Lower leg skin (tissue), 4 donors: ENCODE measurements at regions not wholly inside any gene's neighbourhood (a gene's known extent, or its start where the extent isn't known, plus 50 kb on each side); places are given as distances from the start of the nearest gene placed in this dataset.
"Not testable (repeated sequence)": the region's sequence is repeated elsewhere in the genome, so short reads cannot be mapped to it uniquely, and the experiment has no call there.

Experiments
- DNase-seq, 2 donors: peaks; one replicate each; pipeline ENCODE4 v3.0.0-alpha.2; 2019; ENCODE audit warnings: low spot score in 2 of 2
- H3K4me3 ChIP-seq: fragments of 200-600 bp; sonication (generic); 2 replicates; pipeline ENCODE4 v1.5.1; 2017; ENCODE audit warnings: mild to moderate bottlenecking, low read depth; ENCODE audit not compliant: poor library complexity, severe bottlenecking
- POLR2A ChIP-seq, 2 donors: fragments of 450-650 bp; IDR thresholded peaks; one replicate each; pipeline ENCODE4 v1.6.1; 2016 to 2017; ENCODE audit warnings: antibody characterized with exemption in 2 of 2, mild to moderate bottlenecking in 1 of 2, moderate library complexity in 1 of 2
- WGBS, 2 donors: methylation state at CpG; one replicate each; pipeline ENCODE4 v1.1.5; 2018; 5-methylcytosine and 5-hydroxymethylcytosine counted together
- intact Hi-C: fragments of 100-400 bp; cut with DNase I; formaldehyde crosslinking; loops from one replicate; pipeline ENCODE4 v1.15.0; 2023; ENCODE audit warnings: low total_unique reads
- TF ChIP-seq, protein P1 (sequence below), 3 donors: fragments of 450-650 bp; IDR thresholded peaks; one replicate each; pipeline ENCODE4 v1.5.1; 2016; ENCODE audit warnings: antibody characterized with exemption in 3 of 3, mild to moderate bottlenecking in 3 of 3, moderate library complexity in 2 of 3

DNA sequence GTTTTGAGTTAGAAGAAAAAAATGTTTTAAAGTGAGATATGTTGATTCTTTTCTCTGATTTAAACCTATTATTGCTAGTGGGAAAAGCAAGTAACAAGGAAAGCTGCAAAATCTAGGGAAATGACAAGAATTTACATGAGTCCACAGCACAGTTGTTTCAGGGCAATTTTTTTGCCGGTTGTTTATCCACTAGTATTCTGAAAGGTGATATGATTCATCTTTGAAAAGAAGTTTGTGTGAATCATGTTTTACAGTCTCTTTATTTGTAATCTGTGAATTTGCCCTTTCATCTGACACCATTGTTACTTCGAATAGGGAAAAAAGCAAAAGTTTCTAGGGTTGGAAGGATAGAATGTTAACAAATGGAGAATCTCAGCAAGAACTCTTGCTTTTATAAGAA lies 894.7 kb downstream of the OTOL1 start:
- DNase-seq = no peak
- 65 to 69% methylated on average over 2 of the region's 2 CpGs for WGBS, 2 donors
- intact Hi-C loops = no loop called here
- no peak overlapping the region for H3K4me3 ChIP-seq
- no peak for TF ChIP-seq POLR2A (IDR thresholded peaks at IDR 0.05)
- TF ChIP-seq, protein P1, sequence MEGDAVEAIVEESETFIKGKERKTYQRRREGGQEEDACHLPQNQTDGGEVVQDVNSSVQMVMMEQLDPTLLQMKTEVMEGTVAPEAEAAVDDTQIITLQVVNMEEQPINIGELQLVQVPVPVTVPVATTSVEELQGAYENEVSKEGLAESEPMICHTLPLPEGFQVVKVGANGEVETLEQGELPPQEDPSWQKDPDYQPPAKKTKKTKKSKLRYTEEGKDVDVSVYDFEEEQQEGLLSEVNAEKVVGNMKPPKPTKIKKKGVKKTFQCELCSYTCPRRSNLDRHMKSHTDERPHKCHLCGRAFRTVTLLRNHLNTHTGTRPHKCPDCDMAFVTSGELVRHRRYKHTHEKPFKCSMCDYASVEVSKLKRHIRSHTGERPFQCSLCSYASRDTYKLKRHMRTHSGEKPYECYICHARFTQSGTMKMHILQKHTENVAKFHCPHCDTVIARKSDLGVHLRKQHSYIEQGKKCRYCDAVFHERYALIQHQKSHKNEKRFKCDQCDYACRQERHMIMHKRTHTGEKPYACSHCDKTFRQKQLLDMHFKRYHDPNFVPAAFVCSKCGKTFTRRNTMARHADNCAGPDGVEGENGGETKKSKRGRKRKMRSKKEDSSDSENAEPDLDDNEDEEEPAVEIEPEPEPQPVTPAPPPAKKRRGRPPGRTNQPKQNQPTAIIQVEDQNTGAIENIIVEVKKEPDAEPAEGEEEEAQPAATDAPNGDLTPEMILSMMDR (IDR thresholded peaks at IDR 0.05) = no peak

DNA sequence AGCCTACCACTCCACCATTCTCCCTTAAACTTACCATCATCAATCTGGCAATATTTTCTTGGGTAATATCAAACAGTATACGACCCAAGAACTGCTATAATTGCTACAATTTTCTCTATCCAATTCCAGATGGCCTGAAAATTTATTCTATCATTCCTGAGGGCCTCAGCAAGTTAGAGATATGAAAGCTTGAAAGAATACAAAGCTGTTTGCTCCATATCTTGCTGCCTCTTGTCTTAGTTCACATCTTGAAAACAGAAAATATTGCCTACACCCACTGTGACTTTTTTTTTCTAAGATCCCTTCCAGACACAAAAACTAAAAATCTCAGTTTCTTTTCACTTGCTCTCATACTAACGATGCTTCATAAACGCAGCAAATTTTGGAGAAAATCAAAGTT lies 898.9 kb downstream of the OTOL1 start:
- 65 to 77% methylated on average over 3 of the region's 3 CpGs for WGBS, 2 donors
- intact Hi-C loops = no loop called here
- no peak for TF ChIP-seq POLR2A (IDR thresholded peaks at IDR 0.05)
- TF ChIP-seq, protein P1 (IDR thresholded peaks at IDR 0.05) = no peak
- no peak overlapping the region for H3K4me3 ChIP-seq
- no peak for DNase-seq

DNA sequence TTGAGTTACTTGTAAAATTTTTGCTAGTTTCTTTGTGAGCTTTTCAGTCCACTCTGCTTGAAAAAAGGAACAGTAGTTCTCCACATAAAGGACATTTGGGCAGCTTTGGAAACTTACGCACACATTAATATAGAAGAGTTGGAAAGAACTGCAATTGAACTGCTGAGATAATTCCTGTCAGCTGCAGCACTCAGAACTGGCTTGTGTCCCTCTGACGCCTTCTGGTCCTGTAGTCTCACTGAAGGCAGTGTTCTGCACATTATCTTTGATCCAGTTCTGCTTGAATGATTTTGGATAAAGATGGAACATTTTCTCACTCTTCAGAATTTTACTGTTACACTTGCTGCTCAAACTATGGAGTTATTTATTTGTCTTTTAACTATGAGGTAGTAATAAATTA lies 901.9 kb downstream of the OTOL1 start:
- TF ChIP-seq, protein P1 (IDR thresholded peaks at IDR 0.05) = no peak
- no peak for TF ChIP-seq POLR2A (IDR thresholded peaks at IDR 0.05)
- no peak for DNase-seq
- 79 to 86% methylated on average over 2 of the region's 2 CpGs for WGBS, 2 donors
- intact Hi-C loops = no loop called here
- H3K4me3 ChIP-seq = no peak overlapping the region

DNA sequence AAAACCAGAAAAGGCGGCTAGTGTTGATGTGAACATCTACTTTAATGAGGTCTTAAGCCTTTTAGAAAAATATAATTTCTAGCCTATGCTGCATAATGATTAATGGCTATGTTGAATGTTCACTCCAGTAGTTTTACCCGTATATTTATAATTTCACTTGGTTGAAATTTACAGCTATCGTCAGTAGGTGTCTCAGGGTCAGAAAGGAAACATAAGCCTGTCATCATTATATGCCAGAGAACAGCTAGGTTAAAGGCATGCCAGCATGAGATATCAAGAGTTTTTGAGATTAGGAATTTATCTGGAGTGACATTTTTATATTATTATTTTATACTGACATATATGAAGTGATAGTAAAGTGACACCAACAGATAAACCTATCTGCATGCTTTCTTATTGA lies 904.1 kb downstream of the OTOL1 start:
- intact Hi-C loops = no loop called here
- DNase-seq = no peak
- 26 to 30% methylated on average over 3 of the region's 3 CpGs for WGBS, 2 donors
- H3K4me3 ChIP-seq = no peak overlapping the region
- TF ChIP-seq, protein P1 (IDR thresholded peaks at IDR 0.05) = no peak
- no peak for TF ChIP-seq POLR2A (IDR thresholded peaks at IDR 0.05)

DNA sequence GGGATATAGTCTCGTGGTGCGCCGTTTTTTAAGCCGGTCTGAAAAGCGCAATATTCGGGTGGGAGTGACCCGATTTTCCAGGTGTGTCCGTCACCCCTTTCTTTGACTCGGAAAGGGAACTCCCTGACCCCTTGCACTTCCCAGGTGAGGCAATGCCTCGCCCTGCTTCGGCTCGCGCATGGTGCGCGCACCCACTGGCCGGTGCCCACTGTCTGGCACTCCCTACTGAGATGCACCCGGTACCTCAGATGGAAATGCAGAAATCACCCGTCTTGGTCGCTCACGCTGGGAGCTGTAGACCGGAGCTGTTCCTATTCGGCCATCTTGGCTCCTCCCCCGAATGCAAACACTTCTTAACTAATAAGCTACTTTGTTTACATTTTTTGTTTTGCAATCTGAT lies 914.9 kb downstream of the OTOL1 start:
- DNase-seq, intact Hi-C loops, H3K4me3 ChIP-seq: not testable (repeated sequence)
- 86 to 90% methylated on average over 14 to 16 of the region's 23 CpGs for WGBS, 2 donors

DNA sequence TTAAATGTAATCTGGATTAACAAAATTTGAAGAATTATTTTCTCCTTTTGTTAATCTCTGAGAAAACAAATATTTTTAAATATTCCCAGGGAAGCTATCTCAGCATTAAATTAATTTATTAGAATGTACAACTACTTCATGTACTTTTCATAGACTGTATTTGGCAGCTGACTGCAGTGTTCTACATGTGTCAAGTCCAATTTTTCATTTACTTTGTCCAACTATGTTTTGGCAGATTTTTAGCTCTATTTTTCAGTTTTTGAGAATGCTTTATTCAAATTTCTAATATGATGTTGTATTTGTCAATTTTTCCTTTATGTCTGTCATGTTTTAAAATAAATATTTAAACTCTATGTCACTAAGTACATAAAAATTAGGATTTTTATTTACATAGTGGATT lies 925.1 kb downstream of the OTOL1 start:
- intact Hi-C loops = no loop called here
- H3K4me3 ChIP-seq = no peak overlapping the region
- DNase-seq = no peak
- TF ChIP-seq, protein P1 (IDR thresholded peaks at IDR 0.05) = no peak
- TF ChIP-seq POLR2A (IDR thresholded peaks at IDR 0.05) = no peak
